DOHH2 (cell line): ENCODE measurements at regions not wholly inside any gene's neighbourhood (a gene's known extent, or its start where the extent isn't known, plus 50 kb on each side); places are given as distances from the start of the nearest gene placed in this dataset.

Experiments
- EZH2phosphoT487 ChIP-seq: fragments of 200-600 bp; sonication (generic); IDR thresholded peaks from 2 replicates; pipeline ENCODE4 v1.6.1; 2017; ENCODE audit warnings: borderline replicate concordance, mild to moderate bottlenecking, antibody characterized with exemption, low read length, moderate library complexity, mixed read lengths
- TF ChIP-seq, protein P1 (sequence below): fragments of 200-600 bp; sonication (generic); IDR thresholded peaks from one replicate; pipeline ENCODE4 v1.5.1; 2014; ENCODE audit warnings: antibody characterized with exemption, mild to moderate bottlenecking, low read depth, low read length; ENCODE audit not compliant: poor library complexity, severe bottlenecking

- no peak for TF ChIP-seq EZH2phosphoT487
- TF ChIP-seq, protein P1, sequence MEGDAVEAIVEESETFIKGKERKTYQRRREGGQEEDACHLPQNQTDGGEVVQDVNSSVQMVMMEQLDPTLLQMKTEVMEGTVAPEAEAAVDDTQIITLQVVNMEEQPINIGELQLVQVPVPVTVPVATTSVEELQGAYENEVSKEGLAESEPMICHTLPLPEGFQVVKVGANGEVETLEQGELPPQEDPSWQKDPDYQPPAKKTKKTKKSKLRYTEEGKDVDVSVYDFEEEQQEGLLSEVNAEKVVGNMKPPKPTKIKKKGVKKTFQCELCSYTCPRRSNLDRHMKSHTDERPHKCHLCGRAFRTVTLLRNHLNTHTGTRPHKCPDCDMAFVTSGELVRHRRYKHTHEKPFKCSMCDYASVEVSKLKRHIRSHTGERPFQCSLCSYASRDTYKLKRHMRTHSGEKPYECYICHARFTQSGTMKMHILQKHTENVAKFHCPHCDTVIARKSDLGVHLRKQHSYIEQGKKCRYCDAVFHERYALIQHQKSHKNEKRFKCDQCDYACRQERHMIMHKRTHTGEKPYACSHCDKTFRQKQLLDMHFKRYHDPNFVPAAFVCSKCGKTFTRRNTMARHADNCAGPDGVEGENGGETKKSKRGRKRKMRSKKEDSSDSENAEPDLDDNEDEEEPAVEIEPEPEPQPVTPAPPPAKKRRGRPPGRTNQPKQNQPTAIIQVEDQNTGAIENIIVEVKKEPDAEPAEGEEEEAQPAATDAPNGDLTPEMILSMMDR: no peak
Measured at GRCh38 chr5:40150896-40151295, 528.8 kb upstream of the PTGER4 start.
